ENCODE measurements at regions not wholly inside any gene's neighbourhood (a gene's known extent, or its start where the extent isn't known, plus 50 kb on each side); places are given as distances from the start of the nearest gene placed in this dataset.
"Not testable (repeated sequence)": the region's sequence is repeated elsewhere in the genome, so short reads cannot be mapped to it uniquely, and the experiment has no call there.

DNA sequence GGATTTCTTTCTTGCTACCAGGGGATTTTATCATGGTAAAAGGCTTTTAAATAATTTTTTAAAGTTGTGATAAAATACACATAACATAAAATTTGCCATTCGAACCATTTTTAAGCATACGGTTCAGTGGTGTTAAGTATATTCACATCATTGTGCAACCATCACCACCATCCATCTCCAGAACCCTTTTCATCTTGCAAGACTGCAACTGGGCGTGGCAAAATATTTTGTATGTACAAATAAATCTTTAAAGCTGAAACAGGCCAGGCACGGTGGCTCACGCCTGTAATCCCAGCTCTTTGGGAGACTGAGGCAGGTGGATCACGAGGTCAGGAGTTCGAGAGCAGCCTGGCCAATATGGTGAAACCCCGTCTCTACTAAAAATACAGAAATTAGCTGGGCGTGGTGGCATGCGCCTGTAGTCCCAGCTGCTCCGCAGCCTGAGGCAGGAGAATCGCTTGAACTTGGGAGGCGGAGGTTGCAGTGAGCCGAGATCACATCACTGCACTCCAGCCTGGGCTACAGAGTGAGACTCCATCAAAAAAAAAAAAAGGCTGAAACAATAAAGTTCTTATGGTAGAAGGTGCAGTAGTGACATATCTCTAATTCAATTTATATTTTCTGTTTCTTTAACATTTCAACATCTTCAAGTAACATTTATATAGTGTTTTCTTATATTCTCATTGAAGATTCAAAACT is 138.6 kb downstream of the SOX4 start:
- TF ChIP-seq, protein P1, sequence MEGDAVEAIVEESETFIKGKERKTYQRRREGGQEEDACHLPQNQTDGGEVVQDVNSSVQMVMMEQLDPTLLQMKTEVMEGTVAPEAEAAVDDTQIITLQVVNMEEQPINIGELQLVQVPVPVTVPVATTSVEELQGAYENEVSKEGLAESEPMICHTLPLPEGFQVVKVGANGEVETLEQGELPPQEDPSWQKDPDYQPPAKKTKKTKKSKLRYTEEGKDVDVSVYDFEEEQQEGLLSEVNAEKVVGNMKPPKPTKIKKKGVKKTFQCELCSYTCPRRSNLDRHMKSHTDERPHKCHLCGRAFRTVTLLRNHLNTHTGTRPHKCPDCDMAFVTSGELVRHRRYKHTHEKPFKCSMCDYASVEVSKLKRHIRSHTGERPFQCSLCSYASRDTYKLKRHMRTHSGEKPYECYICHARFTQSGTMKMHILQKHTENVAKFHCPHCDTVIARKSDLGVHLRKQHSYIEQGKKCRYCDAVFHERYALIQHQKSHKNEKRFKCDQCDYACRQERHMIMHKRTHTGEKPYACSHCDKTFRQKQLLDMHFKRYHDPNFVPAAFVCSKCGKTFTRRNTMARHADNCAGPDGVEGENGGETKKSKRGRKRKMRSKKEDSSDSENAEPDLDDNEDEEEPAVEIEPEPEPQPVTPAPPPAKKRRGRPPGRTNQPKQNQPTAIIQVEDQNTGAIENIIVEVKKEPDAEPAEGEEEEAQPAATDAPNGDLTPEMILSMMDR (IDR thresholded peaks at IDR 0.05), result not testable (repeated sequence)
- TF ChIP-seq POLR2A (IDR thresholded peaks at IDR 0.05), result not testable (repeated sequence)

Measured in heart left ventricle (tissue), 13 donors.